Spleen (tissue), 7 donors: ENCODE measurements at regions not wholly inside any gene's neighbourhood (a gene's known extent, or its start where the extent isn't known, plus 50 kb on each side); places are given as distances from the start of the nearest gene placed in this dataset.

ENCODE experiments used
- POLR2A ChIP-seq, 3 donors: fragments of 450-650 bp; IDR thresholded peaks; one replicate each; pipeline ENCODE4 v1.5.1; 2017; ENCODE audit warnings: antibody characterized with exemption in 3 of 3, mild to moderate bottlenecking in 1 of 3
- TF ChIP-seq, protein P1 (sequence below), 11 experiments: fragments of 200-600 bp in 7 of 11; fragments of 450-650 bp in 4 of 11; sonication (generic) in 4 of 11; IDR thresholded peaks in 8 of 11; conservative IDR thresholded peaks in 3 of 11; 1 replicate in 7 of 11; 2 replicates in 4 of 11; pipeline versions ENCODE4 v1.4.0 to v1.8.0; 2016 to 2021; ENCODE audit warnings: antibody characterized with exemption in 11 of 11, inconsistent platforms in 4 of 11, mild to moderate bottlenecking in 1 of 11
- donor health status: DM: no; HTN: no; CAD: no; lungs with moderate emphysema.
- donor health status: DM: no; HTN: no; CAD: no.
- donor health status: DM: no; HTN: no; CAD: no.

- TF ChIP-seq, protein P1, sequence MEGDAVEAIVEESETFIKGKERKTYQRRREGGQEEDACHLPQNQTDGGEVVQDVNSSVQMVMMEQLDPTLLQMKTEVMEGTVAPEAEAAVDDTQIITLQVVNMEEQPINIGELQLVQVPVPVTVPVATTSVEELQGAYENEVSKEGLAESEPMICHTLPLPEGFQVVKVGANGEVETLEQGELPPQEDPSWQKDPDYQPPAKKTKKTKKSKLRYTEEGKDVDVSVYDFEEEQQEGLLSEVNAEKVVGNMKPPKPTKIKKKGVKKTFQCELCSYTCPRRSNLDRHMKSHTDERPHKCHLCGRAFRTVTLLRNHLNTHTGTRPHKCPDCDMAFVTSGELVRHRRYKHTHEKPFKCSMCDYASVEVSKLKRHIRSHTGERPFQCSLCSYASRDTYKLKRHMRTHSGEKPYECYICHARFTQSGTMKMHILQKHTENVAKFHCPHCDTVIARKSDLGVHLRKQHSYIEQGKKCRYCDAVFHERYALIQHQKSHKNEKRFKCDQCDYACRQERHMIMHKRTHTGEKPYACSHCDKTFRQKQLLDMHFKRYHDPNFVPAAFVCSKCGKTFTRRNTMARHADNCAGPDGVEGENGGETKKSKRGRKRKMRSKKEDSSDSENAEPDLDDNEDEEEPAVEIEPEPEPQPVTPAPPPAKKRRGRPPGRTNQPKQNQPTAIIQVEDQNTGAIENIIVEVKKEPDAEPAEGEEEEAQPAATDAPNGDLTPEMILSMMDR (IDR thresholded peaks at IDR 0.05 in 8 of 11, conservative IDR thresholded peaks at IDR 0.05 in 3 of 11) = no peak
- TF ChIP-seq POLR2A (IDR thresholded peaks at IDR 0.05) = no peak
Measured at GRCh38 chr11:79973721-79974617, 533.1 kb upstream of the TENM4 start.
